ENCODE measurements at regions not wholly inside any gene's neighbourhood (a gene's known extent, or its start where the extent isn't known, plus 50 kb on each side); places are given as distances from the start of the nearest gene placed in this dataset.

GRCh38 chr3:19811689-19812088 lies 122.3 kb downstream of the EFHB start:
- ATAC-seq: no peak

More at GRCh38 chr3:19811689-19812088, 122.3 kb downstream of the EFHB start:
- TF ChIP-seq CTCF (IDR thresholded peaks at IDR 0.05 in 2 of 3, conservative IDR thresholded peaks at IDR 0.05 in 1 of 3; ENCODE audit: borderline replicate concordance in 1 of 3, insufficient read depth in 1 of 3, low read depth in 2 of 3, low read length in 2 of 3) (no peak), ELF1 (IDR thresholded peaks at IDR 0.05; ENCODE audit: borderline replicate concordance, low read depth) (no peak), ATF3 (IDR thresholded peaks at IDR 0.05) (no peak), MAX (IDR thresholded peaks at IDR 0.05) (no peak), SRF (IDR thresholded peaks at IDR 0.05; ENCODE audit: low read depth) (no peak), ZNF274 (IDR thresholded peaks at IDR 0.05; ENCODE audit: low read depth, low read length) (no peak), EGR1 (IDR thresholded peaks at IDR 0.05; ENCODE audit: low read depth) (no peak), FOSL1 (IDR thresholded peaks at IDR 0.05; ENCODE audit: low read depth) (no peak), REST (IDR thresholded peaks at IDR 0.05; ENCODE audit: low read depth) (no peak), RAD21 (IDR thresholded peaks at IDR 0.05; ENCODE audit: low read depth) (no peak), EZH2 (IDR thresholded peaks at IDR 0.05) (no peak), TCF7L2 (IDR thresholded peaks at IDR 0.05; ENCODE audit: borderline replicate concordance, extremely low read depth, insufficient read depth, insufficient read length) (no peak), POLR2A (IDR thresholded peaks at IDR 0.05; ENCODE audit: borderline replicate concordance, extremely low read depth, insufficient read depth, insufficient read length) (no peak), YY1 (IDR thresholded peaks at IDR 0.05; ENCODE audit: extremely low read depth, insufficient replicate concordance, low read depth, low read length) (no peak), ZFX (IDR thresholded peaks at IDR 0.05) (no peak), SP1 (IDR thresholded peaks at IDR 0.05; ENCODE audit: low read depth) (no peak), CEBPB (IDR thresholded peaks at IDR 0.05; ENCODE audit: low read depth) (no peak), JUND (IDR thresholded peaks at IDR 0.05) (no peak), EZH2phosphoT487 (IDR thresholded peaks at IDR 0.05; ENCODE audit: borderline replicate concordance) (no peak)
- Histone ChIP-seq H3K9me2 (ENCODE audit: insufficient read depth) (no peaks in the 10 kb centered on the region), H3K79me2 (ENCODE audit: insufficient read depth, low read length) (no peaks in the 10 kb centered on the region), H3K9ac (ENCODE audit: low read length) (no peak overlapping the region), H3K4me3 (replicated peaks in 1 of 2; ENCODE audit: low read depth in 1 of 2, low read length in 2 of 2) (no peak overlapping the region), H3K4me2 (ENCODE audit: low read length) (no peak overlapping the region), H3K27me3 (ENCODE audit: insufficient read depth, low read length) (no peaks in the 10 kb centered on the region), H2AFZ (ENCODE audit: low read depth, low read length, poor library complexity, severe bottlenecking) (no peak overlapping the region), H4K20me1 (ENCODE audit: insufficient read depth) (no peaks in the 10 kb centered on the region), H3K9me3 (ENCODE audit: control insufficient read depth in 1 of 2, insufficient read depth in 1 of 2, low read depth in 1 of 2, low read length in 2 of 2) (no peaks in the 10 kb centered on the region), H3K27ac (ENCODE audit: low read depth, low read length) (no peak overlapping the region), H3K36me3 (ENCODE audit: control insufficient read depth in 1 of 2, insufficient read depth in 2 of 2, low read length in 2 of 2) (no peaks in the 10 kb centered on the region), H3K4me1 (ENCODE audit: control insufficient read depth in 1 of 2, insufficient read depth in 2 of 2, low read length in 2 of 2) (no peaks in the 10 kb centered on the region)
- ChIA-PET CTCF (no interaction called here), POLR2A (no interaction called here), RAD21 (ENCODE audit: low non-redundant PET in 1 of 2, low total read pairs in 2 of 2, uncharacterized antibody in 2 of 2, unreplicated experiment in 2 of 2) (no interaction called here)
- BruUV-seq (replicated peaks): no TSS peak
- intact Hi-C loops (cut with micrococcal nuclease): no loop called here
- no peak for DNase-seq (ENCODE audit: low read depth, low spot score)

All from HCT116 (cell line).